VCaP (cell line): ENCODE measurements at regions not wholly inside any gene's neighbourhood (a gene's known extent, or its start where the extent isn't known, plus 50 kb on each side); places are given as distances from the start of the nearest gene placed in this dataset.
"Not testable (repeated sequence)": the region's sequence is repeated elsewhere in the genome, so short reads cannot be mapped to it uniquely, and the experiment has no call there.

Source experiments
- H3K27ac ChIP-seq: fragments of 450-650 bp; 2 replicates; pipeline ENCODE4 v1.5.1; 2017
- CTCF ChIP-seq: fragments of 450-650 bp; conservative IDR thresholded peaks from 2 replicates; pipeline ENCODE4 v1.5.1; 2017; ENCODE audit warnings: mild to moderate bottlenecking, moderate library complexity

- TF ChIP-seq CTCF = no peak
- H3K27ac ChIP-seq = no peak overlapping the region
Observed at GRCh38 chr10:85492684-85493083, 873.9 kb downstream of the GRID1 start.

GRCh38 chr10:85493703-85494102, 872.9 kb downstream of the GRID1 start:
- H3K27ac ChIP-seq = no peak overlapping the region
- TF ChIP-seq CTCF = no peak

GRCh38 chr10:85504641-85505040, 862.0 kb downstream of the GRID1 start:
- H3K27ac ChIP-seq = not testable (repeated sequence)

- H3K27ac ChIP-seq = no peak overlapping the region
- TF ChIP-seq CTCF = no peak
Observed at GRCh38 chr10:85508159-85508558, 858.4 kb downstream of the GRID1 start.

- no peak overlapping the region for H3K27ac ChIP-seq
- TF ChIP-seq CTCF = peak; percentile 34; the same call in 1 of the 2 replicates
Observed at GRCh38 chr10:85510682-85511081, 855.9 kb downstream of the GRID1 start.

- TF ChIP-seq CTCF = no peak
Observed at GRCh38 chr10:85513436-85513835, 853.2 kb downstream of the GRID1 start.

GRCh38 chr10:85515316-85515715, 851.3 kb downstream of the GRID1 start:
- H3K27ac ChIP-seq = no peak overlapping the region
- TF ChIP-seq CTCF = no peak

More at GRCh38 chr10:85513436-85513835, 853.2 kb downstream of the GRID1 start:
- no peak overlapping the region for H3K27ac ChIP-seq

GRCh38 chr10:85524001-85524666, 842.5 kb downstream of the GRID1 start:
- no peak overlapping the region for H3K27ac ChIP-seq
- TF ChIP-seq CTCF = no peak
